ENCODE measurements at regions not wholly inside any gene's neighbourhood (a gene's known extent, or its start where the extent isn't known, plus 50 kb on each side); places are given as distances from the start of the nearest gene placed in this dataset.
"Not testable (repeated sequence)": the region's sequence is repeated elsewhere in the genome, so short reads cannot be mapped to it uniquely, and the experiment has no call there.

DNA sequence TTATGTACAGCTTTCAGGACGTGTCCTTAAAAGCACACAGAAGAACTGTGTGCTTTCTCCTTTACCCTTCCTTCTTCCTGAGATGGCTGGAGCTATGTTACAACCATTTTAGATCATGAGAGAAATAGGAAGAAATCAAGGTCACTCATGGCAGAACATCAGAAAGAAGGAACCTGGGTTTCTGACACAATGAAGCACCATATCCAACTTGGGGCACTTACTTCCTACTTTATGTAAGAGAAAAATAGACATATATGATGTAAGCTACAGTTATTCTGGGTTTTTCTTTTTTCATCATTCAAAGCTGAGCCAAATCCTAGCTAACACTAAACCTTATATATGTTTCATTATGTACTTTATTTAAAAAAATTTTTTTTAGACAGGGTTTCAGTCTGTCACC is 79.5 kb downstream of the FAM161A start:
- no peak for DNase-seq

DNA sequence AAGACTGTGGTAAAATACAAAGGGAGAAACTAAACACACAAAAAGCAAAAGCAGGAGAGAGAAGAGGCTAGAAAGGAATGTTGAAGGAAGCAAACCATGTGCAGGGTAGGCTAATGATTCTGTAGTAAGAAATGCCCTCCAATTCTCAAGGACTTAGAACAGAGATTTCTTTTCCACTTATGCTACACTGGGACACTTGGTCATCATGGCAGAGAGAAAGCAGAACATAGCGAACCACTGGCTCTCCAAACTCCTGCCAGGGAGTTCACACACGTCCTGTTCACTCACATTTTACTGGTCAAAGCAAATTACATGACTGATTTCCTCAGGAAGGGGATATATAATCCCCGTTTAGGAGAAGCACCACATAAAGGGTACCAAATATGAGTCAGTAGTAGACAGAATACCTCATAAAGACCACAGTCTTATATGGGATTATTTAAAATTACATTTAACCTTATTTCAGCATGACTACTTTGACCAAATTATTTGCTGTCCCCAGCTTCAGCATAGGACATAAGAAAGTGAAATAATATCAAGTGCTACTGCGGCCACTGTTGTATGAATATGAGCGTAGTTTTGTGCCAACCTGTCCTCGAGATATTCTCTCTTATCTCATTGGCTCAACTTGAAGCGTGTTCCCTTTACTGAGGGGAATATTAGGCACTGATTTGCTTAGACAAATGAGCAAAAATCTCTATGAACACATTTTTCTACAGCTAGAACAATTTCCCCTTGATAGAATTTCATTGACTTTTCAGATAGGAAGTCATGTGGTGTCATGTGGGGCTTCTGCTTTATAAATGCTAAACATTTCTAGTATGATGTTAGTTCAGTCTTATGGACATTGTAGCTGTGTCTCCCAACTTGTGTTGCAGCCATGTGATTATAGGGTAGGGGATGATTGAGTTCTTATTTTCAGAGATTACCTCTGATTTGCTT is 81.7 kb downstream of the FAM161A start:
- DNase-seq = no peak

DNA sequence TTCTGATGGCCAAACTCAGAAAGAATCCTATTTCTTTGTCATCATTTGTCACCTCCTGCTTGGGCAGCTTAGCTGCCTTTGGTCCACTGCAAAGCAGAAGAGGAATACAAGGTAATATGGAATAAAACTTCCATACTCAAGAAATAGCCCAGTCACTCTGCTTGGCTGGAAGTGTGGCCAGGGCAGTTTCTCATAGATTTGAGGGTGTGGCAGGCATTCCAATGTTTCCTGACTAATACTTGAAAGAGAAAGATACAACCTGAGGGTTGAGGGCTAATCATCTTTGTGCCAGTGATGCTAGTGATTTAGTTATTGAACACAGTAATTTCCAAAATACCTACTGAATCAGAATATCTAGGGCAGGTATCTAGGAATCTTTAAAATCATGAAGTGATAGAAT is 83.1 kb downstream of the FAM161A start:
- no peak for DNase-seq

DNA sequence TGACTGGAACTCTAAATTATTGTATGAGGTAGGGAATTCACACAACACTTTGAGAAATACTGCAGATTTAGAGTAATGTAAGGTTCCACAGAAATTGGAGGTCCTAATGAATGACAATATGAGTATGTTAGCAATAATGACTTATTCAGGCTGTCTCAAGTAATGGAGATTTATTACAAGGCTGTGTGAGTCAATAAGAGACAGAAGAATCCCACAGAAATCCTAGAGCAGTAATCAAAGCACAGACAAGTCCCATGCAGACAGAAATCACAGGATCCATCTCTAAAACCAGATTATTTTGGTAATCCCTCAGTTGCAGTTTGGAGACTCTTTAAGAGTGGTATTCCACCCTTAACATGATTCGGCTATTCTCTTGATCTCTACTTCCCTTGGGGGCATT is 83.6 kb downstream of the FAM161A start:
- DNase-seq = no peak

DNA sequence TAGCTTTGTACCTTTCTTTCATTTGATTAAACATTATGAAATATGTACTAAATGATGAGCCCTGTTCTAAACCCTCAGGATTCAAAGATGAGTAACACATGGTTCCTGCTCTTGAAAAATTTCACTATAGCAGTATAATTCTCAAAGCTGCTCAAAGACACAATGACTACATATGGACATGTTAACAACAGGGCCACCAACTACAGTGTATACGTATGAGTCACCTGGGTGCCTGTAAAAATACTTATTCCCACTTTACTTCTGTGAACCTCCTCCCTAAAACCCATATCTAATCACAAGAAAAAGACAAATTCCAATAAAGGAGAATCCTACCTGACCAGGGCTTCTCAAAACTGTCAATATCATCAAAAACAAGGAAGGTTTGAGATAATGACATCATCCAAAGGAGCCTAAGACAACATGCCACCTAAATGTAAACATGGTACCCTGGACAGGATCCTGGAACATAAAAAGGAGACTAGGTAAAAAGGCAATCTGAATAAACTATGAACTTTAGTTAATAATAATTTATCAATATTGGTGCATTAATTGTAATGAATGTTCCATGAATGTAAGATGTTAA is 84.7 kb downstream of the FAM161A start:
- DNase-seq = no peak

DNA sequence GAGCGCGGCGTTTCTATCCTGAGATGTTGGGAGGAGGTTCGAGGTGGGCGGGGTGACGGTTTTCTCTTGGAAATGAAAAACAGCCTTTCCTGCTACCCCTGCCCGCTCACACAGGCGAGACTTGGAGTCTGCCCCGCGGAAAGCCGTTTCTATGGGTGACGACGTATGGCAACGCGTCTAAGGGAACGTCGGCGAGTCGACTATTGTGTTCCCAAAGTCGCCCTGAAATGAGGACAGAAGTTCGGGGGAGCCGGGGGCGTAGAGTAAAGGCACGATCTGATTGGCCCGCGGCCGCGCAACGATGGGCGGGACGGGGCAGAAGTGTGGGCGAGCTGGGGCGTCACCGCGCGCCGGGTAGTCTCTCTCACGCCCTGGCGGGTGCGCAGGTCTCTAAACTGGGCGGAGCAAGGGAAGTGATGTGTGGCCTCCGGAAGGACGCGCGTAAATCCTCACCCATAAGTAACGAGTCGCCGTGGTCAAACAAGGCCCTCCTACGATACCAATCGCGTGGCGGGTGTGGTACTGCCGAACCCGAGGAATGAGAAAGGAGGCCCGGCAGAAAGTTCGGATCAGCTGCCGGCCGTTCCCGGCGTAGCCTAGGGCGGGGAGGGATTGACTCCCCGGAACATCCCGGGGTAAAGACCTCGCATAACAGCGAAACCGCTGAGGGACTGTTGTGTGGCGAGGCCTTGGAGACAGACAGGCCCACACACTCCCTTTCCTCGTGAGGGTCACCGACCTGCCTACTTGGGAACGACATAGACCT is 89.6 kb downstream of the FAM161A start:
- DNase-seq = peak; percentile 97

DNA sequence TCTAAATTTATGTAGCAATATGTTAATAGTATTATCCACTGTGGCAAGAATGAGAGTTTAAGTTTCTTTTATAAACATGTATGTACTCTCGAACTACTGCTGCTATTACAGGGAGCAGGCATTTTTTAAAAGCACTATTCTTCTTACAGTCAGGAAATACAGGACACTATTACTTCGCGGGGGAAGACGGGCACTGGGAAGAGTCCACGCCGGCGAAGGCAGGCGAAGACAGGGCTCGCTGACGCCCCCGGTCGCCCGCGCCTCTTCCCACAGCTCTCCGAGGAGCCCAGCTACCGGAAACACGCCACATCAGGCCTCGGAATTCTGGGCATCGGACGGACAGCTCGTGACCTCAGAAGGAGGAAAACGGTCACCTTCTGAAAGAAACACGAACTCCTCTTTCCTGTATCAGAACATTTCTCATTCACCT is 90.2 kb downstream of the FAM161A start:
- DNase-seq = no peak

DNA sequence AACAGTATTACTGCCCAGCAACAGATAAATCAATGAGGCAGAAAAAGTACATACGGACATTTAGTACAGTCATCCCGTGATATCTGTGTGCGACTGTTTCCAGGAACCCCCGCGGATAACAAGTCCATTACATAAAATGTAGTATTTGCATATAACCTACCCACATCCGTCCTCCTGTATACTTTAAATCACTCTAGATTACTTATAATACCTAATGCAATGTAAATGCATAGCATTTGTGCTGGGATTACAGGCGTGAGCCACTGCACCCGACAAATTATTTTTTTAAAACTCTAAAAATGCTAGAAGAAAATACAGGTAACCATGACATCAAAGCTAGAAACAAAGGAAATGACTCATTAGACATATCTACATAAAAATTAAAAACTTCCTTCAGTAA is 91.6 kb downstream of the FAM161A start:
- peak; percentile 49 for DNase-seq

DNA sequence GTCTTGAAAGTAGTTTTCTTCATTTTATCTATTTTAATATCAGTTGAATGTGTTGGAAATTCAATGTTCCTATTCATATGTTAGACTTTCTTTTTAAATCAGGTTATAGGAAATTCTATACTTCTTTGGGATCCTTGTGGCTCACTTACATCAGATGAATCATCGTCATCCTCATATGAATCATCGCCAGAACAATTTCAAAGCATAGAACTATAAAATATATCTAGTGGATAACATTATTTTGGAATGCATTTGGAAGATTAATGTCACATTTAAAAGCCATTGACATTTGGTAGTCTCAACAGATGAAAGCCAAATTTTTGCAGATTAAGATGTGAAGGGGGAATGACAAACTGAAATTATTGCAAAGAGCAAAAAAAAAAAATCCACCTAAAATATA is 94.1 kb downstream of the FAM161A start:
- no peak for DNase-seq

DNA sequence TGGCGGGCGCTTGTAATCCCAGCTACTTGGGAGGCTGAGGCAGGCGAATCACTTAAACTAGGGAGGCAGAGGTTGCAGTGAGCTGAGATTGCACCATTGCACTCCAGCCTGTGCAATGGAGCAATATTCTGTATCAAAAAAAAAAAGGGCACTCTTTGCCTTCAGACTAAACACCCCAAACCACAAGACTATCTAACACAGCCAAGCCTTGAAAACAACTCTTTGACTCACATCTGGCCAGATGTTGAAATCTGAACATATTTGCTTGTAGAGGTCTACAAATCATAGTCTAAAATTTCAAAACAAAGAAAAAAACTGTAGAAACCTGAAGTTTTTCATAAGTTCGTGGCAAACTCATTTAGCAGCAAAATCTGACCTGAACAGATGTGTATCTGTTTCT is 94.9 kb downstream of the FAM161A start:
- no peak for DNase-seq

DNA sequence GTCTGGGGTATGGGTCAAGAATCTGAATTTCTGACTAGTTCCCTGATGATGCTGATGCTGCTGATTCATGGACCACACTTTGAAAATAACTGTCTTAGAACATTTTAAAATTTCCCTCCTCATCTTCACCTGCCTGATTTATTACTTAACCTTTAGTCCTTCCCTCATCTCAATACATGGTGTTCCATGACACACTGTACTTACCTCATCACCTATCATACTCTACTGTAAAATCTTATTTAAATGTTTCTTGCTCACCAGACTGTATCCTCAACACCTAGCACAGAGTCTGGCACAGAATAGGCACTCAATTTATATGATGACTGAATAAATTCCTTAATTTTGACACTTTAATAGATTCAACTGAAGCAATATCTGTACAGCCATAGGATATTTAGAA is 95.7 kb downstream of the FAM161A start:
- no peak for DNase-seq

DNA sequence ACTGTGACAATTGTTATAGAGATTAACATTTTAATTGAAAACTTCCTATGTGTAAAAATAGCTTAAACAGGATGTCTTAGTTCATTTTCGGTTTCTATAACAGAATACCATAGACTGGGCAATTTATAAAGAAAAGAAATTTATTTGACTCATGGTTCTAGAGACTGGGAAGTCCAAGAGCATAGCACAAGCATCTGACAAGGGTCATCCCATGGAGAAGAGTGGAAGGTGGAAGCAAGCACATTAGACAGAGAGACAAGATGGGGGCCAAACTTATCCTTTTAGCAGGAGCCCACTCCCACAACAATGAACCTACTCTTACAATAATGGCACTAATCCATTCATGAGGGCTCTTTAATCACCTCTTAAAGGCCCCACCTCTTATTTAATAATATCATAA is 100.3 kb downstream of the FAM161A start:
- DNase-seq = no peak

DNA sequence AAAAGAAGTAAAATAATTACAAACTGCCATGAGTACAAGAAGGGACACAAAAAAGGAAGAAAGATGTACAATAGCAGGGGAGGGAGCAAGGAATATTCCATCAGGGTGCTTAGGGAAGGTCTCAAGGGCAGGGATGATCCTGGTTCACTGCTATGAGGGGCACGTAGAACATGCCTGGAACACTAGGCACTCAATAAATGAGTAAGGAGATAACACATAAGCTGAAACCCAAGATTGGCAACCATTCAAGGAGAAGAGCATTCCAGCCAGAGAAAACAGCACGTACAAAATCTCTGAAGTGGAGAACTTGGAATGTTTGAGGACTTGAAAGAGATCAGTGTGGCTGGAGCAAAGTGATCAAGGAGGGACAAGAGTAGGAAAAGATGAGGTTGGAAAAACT is 103.2 kb downstream of the FAM161A start:
- DNase-seq = no peak

DNA sequence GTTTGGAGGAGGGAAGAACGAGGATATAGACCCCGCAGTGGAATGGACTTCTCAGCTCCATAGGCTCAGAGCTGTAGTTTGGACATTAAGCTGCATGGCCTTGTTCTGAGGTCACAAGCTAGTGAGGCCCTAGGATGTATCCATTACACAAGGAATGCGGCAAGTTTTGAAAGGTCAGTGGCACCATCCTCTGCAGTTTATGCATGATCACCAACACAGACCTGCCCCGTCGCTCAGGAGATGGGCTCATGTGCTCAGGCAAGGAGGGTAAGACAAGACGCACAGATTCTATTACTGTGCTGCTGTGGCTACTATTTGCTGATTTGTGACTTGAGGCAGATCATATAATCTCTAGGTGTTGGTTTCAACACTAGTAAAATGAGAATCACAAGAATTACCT is 110.9 kb downstream of the FAM161A start:
- no peak for DNase-seq

DNA sequence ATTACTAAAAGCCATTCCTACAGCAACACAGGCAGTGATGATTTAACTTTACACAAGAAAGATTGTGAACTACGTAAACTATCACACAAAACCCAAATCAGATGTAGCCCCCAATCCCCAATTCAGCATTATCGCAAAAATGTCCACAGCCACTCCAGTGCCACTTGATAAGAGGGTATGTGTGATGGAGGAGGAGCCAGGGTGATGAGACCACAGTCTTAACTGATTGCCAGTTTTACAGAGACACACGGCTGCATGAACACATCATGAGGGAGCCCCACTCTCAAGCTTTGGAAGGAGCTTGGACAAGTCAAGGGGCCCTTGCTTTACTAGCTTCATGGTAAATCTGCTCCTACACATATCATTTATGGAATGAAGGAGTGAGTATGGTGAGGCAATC is 116.0 kb downstream of the FAM161A start:
- DNase-seq = no peak

DNA sequence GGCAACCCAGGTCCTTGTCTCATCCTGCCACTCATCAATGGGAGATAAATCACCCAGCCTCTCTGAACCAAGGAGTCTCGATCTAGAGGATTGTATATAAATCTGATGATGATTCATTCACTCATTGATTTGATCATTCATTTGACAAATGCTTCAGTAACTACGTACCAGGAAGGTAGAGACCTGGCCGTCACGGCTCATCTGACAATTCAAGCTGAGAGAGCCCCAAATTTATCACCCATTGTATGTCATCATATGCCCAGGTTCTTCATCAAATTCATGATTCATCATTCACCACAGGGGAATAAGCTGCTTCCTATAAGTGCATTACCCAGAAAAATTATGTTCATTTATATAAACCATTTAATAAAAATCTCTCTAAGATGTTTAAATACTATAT is 116.9 kb downstream of the FAM161A start:
- no peak for DNase-seq

DNA sequence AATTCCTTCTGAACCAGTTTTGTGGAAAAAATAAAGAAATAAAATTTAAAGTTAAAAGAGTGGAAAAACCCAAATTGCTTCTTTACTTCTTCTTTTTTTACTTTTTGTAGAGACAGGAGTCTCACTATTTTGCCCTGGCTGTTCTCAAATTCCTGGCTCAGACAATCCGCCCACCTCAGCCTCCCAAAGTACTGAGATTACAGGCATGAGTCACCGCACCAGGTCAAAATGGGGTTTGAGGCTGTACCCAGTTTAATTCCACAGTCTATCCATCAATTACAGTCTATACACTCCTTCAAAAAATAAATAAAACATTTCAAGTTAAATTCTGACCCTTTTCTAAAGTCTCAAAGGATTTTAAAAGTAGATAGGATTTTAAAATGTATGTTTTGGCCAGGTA is 120.3 kb downstream of the FAM161A start:
- no peak for DNase-seq

DNA sequence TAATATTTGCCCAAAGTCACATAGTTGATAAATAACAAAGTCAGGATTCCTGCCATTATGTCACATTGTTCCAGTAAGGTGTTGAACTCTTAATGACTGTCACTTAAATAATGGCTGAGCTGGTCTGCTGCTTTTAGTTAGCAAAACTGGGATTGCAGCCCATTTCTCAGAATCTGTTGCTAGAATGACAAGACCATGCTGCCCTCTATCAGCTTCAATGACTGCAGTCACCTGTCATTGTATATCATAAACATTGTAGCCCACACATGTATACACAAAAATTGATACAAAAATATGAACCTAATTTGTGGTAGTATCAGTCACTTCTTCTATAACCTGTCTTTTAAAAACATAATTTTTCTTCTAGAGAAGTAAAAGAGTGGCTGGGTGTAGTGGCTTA is 121.1 kb downstream of the FAM161A start:
- no peak for DNase-seq

DNA sequence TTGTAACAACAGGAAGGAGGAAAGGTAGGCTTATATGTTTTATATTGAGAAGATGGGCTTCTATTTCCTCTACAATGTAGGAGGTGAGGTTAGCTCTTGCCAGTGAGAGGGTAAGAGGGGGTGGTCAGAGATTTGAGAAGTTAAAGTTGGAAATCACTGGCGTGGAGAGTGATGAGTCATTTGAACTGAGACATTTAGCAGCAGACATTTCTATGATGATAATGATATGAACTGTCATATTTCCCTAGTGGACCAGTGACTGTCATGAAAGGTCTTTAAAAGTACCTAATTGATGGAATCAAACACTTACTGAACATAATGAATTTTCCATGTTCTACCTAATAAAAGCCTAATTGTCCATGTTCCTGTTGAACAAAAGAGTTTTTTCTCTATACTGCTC is 126.1 kb downstream of the FAM161A start:
- DNase-seq = no peak

DNA sequence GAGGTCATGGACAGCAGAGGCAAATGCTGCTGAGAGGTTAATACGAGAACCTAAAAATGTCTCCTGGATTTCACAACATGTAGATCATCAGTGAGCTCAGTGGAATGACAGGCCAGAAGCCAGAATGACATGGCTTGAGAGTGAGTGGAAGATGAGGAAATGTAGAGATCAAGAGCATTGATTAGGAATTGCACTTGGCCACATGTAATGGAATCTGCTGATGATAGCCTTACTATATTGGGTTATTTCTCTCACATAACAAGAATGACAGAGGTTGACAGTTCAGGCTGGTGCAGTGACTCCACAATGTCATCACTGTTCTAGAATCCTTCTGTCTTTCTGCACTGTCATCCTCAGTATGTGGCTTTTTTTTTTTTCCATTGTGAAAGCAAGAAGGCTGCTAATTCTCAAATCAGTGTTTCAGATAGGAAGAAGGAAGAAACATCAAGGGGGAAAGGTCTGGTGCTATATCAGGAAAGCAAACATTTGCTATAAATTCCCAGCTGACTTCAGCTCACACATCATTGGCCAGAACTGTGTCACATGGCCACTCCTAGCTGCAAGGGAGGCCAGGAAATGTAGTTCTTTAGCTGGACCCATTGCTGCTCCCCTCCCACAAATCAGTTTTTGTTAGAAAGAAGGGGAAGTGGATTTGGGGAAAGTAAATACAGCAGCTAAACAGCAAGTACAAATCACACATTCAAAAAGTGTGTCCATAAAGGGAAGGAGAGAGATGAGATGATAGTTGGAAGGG is 127.2 kb downstream of the FAM161A start:
- DNase-seq = no peak

DNA sequence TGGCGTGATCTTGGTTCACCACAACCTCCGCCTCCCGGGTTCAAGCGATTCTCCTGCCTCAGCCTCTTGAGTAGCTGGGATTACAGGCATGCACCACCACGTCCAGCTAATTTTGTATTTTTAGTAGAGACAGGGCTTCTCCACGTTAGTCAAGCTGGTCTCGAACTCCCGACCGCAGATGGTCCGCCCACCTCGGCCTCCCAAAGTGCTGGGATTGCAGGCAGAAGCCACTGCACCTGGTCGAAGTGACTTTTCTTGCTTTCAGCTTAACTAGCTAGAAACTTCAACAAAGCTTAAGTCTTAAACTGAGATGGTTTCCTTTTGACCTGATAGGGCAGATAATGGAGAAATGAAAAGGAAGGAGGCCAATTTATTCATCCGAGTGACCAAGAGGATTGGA is 130.5 kb downstream of the FAM161A start:
- DNase-seq = not testable (repeated sequence)

DNA sequence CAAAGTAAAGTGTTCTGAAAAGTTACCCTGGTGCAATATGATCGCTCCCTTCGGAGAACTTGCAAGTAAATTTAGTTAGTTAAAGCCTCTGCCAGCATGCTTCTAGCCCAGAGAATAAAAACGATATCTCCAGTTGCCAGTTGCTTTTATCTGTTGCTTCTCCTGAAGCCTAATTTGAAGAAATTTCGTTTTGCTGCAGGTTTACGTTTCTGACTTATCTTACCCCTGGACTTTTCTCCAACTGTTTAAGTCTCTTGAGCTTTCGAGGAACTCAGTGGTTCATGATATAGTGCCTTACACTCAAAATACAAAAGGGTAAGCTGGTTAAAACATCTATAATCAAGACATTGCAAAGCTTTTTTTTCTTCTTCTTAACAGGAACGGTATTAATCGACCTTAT is 131.1 kb downstream of the FAM161A start:
- no peak for DNase-seq

DNA sequence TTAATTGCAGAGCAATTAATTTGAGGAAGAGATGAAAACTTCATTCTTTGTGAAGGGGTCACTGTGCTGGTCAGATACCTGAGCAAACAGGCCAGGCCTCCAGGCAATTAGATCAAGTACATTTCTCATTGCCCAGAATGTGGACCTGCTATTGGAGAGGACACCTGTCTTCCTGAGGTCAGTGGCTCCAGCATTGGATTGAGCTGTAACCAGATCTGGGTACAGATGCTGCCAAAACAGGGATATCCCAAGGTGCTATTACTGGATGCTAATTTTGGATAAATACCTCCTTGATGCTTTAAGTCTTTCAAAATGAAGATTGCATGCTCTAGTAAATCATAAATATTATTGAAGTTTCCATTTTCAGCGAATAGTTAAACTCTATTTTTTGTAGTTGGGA is 131.5 kb downstream of the FAM161A start:
- no peak for DNase-seq

Measured in central memory CD4-positive, alpha-beta T cell (primary cell).